HFFc6 (cell line): ENCODE measurements at regions not wholly inside any gene's neighbourhood (a gene's known extent, or its start where the extent isn't known, plus 50 kb on each side); places are given as distances from the start of the nearest gene placed in this dataset.

Source experiments
- DNase-seq: peaks from one replicate; pipeline ENCODE4 v3.0.0-alpha.2; 2018
- H3K27ac Mint-ChIP-seq: 2 replicates; pipeline ENCODE4 v1.8.0; 2020; ENCODE audit warnings: mild to moderate bottlenecking, mixed read lengths
- H3K27me3 Mint-ChIP-seq: 2 replicates; pipeline ENCODE4 v1.8.0; 2021; ENCODE audit warnings: mild to moderate bottlenecking, moderate library complexity, mixed read lengths; ENCODE audit not compliant: insufficient read depth
- H3K36me3 Mint-ChIP-seq: 2 replicates; pipeline ENCODE4 v1.8.0; 2021; ENCODE audit warnings: low read depth, mixed read lengths
- H3K4me1 Mint-ChIP-seq: 2 replicates; pipeline ENCODE4 v1.8.0; 2020; ENCODE audit warnings: low read depth, mixed read lengths
- H3K4me3 Mint-ChIP-seq: 2 replicates; pipeline ENCODE4 v1.8.0; 2020; ENCODE audit warnings: mild to moderate bottlenecking, moderate library complexity, mixed read lengths
- H3K9me3 Mint-ChIP-seq: 2 replicates; pipeline ENCODE4 v1.8.0; 2020; ENCODE audit warnings: mild to moderate bottlenecking, mixed read lengths
- TF ChIP-seq, protein P1 (sequence below): fragments of 200-600 bp; sonication (generic); IDR thresholded peaks from 2 replicates; pipeline ENCODE4 v1.5.0; 2021; ENCODE audit warnings: antibody characterized with exemption, mild to moderate bottlenecking

DNA sequence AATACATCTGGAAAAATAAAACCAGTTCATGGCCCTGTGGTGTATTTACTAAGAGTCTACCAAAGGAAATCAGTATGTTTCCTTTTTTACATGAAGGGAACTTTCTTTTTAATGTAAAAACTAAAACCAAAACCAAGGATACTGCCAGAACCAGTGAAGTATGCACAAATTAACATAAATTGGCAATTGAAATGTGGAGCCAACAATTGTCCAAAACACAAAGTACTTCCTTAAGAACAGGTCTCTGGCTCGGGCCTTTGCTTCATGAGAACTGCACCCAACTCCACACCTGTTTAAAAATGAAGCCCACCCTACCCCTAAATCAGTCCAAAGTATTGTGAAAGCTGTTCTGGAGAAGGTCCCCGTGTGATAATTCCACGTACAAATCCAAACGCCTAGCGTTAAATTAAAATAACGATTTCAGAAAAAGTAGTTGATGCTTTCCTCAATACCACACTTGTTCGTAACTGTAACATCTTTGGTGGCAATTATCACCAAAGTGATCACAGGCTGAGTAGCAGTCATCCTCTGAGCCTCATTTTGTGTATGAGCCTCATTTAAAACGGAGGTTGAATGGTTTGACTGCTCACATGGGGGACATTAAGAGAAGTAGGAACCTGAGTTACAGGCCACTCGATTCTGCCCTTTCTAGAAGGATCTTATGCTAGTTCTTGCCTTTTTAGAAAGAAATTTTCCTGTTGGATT lies 93.0 kb downstream of the GEMIN8 start:
- Mint-ChIP-seq H3K9me3 (no peaks in the 10 kb centered on the region), H3K4me3 (no peak overlapping the region), H3K36me3 (no peaks in the 10 kb centered on the region), H3K27ac (no peak overlapping the region), H3K27me3 (peaks cover 8% of the 10 kb centered on the region; the same call in 1 of the 2 replicates), H3K4me1 (peaks cover 6% of the 10 kb centered on the region; the same call in 1 of the 2 replicates)
- TF ChIP-seq, protein P1, sequence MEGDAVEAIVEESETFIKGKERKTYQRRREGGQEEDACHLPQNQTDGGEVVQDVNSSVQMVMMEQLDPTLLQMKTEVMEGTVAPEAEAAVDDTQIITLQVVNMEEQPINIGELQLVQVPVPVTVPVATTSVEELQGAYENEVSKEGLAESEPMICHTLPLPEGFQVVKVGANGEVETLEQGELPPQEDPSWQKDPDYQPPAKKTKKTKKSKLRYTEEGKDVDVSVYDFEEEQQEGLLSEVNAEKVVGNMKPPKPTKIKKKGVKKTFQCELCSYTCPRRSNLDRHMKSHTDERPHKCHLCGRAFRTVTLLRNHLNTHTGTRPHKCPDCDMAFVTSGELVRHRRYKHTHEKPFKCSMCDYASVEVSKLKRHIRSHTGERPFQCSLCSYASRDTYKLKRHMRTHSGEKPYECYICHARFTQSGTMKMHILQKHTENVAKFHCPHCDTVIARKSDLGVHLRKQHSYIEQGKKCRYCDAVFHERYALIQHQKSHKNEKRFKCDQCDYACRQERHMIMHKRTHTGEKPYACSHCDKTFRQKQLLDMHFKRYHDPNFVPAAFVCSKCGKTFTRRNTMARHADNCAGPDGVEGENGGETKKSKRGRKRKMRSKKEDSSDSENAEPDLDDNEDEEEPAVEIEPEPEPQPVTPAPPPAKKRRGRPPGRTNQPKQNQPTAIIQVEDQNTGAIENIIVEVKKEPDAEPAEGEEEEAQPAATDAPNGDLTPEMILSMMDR = no peak
- DNase-seq = no peak

DNA sequence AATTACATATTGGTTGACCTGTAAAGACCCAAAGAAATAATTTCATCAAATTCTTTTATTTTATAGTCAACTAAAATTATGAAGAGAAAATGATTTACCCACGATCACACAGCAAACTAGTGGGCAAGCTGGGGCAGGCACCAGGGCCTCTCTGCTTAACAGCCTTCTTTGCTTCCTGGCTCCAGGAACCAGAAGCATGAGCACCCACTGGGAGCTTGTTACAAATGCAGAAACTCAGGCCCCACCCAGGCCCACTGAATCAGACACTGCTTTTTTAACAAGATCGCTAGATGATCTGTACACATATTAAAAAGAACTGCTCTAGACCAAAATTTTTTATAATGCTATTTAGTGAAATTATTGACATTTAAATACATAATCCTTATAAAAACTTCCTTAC lies 95.0 kb downstream of the GEMIN8 start:
- Mint-ChIP-seq H3K27me3 (peaks cover 11% of the 10 kb centered on the region; the same call in 1 of the 2 replicates), H3K36me3 (no peaks in the 10 kb centered on the region), H3K4me3 (no peak overlapping the region), H3K27ac (no peak overlapping the region), H3K4me1 (peaks cover 6% of the 10 kb centered on the region; the same call in 1 of the 2 replicates), H3K9me3 (no peaks in the 10 kb centered on the region)
- no peak for DNase-seq
- TF ChIP-seq, protein P1 = no peak

DNA sequence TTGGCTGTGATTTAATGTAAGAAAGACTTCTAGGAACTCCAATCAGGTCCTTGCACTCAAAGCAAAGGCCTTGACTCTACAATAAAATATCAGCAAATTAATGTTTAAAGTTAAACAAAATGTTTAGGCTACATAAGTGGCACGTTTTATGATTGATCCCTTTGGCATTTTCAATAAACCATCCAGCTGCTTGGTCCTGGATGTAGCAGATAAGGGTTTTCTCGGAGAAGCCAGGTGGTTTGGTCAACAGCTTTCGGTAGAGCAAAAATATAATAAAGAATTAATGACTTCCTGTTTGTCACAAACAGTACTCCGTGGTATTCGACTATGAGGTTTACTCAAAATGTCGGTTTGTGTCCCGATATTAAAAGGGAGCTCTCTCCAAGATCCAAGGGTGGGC lies 95.8 kb downstream of the GEMIN8 start:
- no peaks in the 10 kb centered on the region for H3K36me3 Mint-ChIP-seq
- H3K27ac Mint-ChIP-seq = no peak overlapping the region
- H3K4me3 Mint-ChIP-seq = no peak overlapping the region
- DNase-seq = no peak
- TF ChIP-seq, protein P1 = no peak
- peaks cover 6% of the 10 kb centered on the region; the same call in 1 of the 2 replicates for H3K27me3 Mint-ChIP-seq
- peaks cover 6% of the 10 kb centered on the region; the same call in 1 of the 2 replicates for H3K4me1 Mint-ChIP-seq
- H3K9me3 Mint-ChIP-seq = no peaks in the 10 kb centered on the region

DNA sequence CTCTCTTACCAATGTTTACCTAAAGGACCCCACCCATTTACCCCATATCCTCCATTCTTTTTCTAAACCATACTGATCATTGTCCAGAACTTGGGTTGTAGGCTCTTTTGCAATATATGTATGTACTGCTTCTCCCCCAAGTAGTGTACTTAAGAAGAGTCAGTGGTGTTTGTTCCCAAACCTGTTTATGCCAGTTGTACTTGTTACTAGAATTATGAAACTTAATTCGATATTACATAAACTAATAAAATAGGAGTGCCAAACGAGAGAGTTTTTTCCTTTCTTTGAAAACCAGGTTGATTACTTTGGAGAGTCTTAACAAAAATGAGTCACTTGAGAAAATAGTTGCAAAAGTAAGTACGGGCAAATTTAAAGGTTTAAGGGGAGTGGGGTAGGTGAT lies 96.3 kb downstream of the GEMIN8 start:
- DNase-seq = no peak
- Mint-ChIP-seq H3K4me1 (peaks cover 6% of the 10 kb centered on the region; the same call in 1 of the 2 replicates), H3K36me3 (no peaks in the 10 kb centered on the region), H3K27ac (no peak overlapping the region), H3K27me3 (peaks cover 6% of the 10 kb centered on the region; the same call in 1 of the 2 replicates), H3K9me3 (no peaks in the 10 kb centered on the region), H3K4me3 (no peak overlapping the region)
- TF ChIP-seq, protein P1 = no peak

DNA sequence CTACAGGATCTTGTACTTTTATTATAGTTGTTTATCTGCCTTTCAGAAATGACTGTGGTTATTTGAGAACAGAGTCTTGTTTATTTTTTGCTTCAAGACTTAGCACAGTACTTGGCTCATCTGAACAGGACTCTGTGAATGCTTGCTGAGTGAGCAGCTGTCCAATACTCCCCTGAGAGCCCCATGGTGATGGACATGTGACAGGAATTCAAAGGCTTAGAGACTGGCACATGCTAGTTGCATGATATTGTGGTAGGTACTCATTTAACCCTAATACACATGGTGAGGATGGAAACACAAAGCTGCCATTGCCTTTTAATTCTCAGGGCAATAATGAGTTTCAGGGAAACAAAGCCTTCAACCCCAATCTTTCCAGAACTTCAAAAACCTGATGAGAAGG lies 97.3 kb downstream of the GEMIN8 start:
- Mint-ChIP-seq H3K4me3 (no peak overlapping the region), H3K27ac (no peak overlapping the region), H3K9me3 (no peaks in the 10 kb centered on the region), H3K4me1 (peaks cover 2% of the 10 kb centered on the region; the same call in 1 of the 2 replicates), H3K36me3 (no peaks in the 10 kb centered on the region), H3K27me3 (peaks cover 3% of the 10 kb centered on the region; the same call in 1 of the 2 replicates)
- DNase-seq = no peak
- TF ChIP-seq, protein P1 = no peak
